Body of pancreas (tissue), 4 donors: ENCODE measurements at regions not wholly inside any gene's neighbourhood (a gene's known extent, or its start where the extent isn't known, plus 50 kb on each side); places are given as distances from the start of the nearest gene placed in this dataset.

Source experiments
- ATAC-seq: fragments of 150-250 bp; one replicate; pipeline ENCODE4 v1.9.1; 2016
- DNase-seq, 4 donors: peaks; one replicate each; pipeline ENCODE4 v3.0.0-alpha.2; 2019
- H3K27ac ChIP-seq, 4 donors: fragments of 200-600 bp; sonication (generic); 1 replicate in 3 of 4; 2 replicates in 1 of 4; pipeline versions ENCODE4 v1.5.1 to v1.6.1; 2016 to 2019; ENCODE audit warnings: mild to moderate bottlenecking in 1 of 4, mixed read lengths in 1 of 4, moderate library complexity in 1 of 4
- H3K27me3 ChIP-seq, 2 donors: fragments of 200-600 bp; sonication (generic); one replicate each; pipeline ENCODE4 v1.6.0; 2016; ENCODE audit warnings: mild to moderate bottlenecking in 1 of 2
- H3K36me3 ChIP-seq, 2 donors: fragments of 200-600 bp; sonication (generic); replicated peaks in 1 of 2; 2 replicates each; pipeline ENCODE4 v1.5.1; 2016; ENCODE audit warnings: low read depth in 2 of 2; ENCODE audit not compliant: insufficient read depth in 1 of 2
- H3K4me1 ChIP-seq: fragments of 200-600 bp; sonication (generic); one replicate; pipeline ENCODE4 v1.6.0; 2016
- H3K4me3 ChIP-seq, 2 donors: fragments of 200-600 bp; sonication (generic); 1 replicate in 1 of 2; 2 replicates in 1 of 2; pipeline ENCODE4 v1.5.1; 2016 to 2019
- H3K9me3 ChIP-seq, 3 donors: fragments of 200-600 bp; sonication (generic); 1 replicate in 2 of 3; 2 replicates in 1 of 3; pipeline ENCODE4 v1.5.1; 2016
- POLR2A ChIP-seq, 3 donors: fragments of 450-650 bp; IDR thresholded peaks; one replicate each; pipeline ENCODE4 v1.6.1; 2016; ENCODE audit warnings: antibody characterized with exemption in 3 of 3, mild to moderate bottlenecking in 2 of 3
- WGBS, 2 donors: methylation state at CpG; one replicate each; pipeline ENCODE4 v1.1.5; 2017; 5-methylcytosine and 5-hydroxymethylcytosine counted together
- intact Hi-C: fragments of 100-400 bp; cut with DNase I; formaldehyde crosslinking; loops from one replicate; pipeline ENCODE4 v1.15.1; 2023
- TF ChIP-seq, protein P1 (sequence below), 7 experiments: fragments of 450-650 bp in 4 of 7; fragments of 200-600 bp in 3 of 7; sonication (generic) in 3 of 7; IDR thresholded peaks; one replicate each; pipeline ENCODE4 v1.5.1; 2016 to 2019; ENCODE audit warnings: antibody characterized with exemption in 7 of 7

DNA sequence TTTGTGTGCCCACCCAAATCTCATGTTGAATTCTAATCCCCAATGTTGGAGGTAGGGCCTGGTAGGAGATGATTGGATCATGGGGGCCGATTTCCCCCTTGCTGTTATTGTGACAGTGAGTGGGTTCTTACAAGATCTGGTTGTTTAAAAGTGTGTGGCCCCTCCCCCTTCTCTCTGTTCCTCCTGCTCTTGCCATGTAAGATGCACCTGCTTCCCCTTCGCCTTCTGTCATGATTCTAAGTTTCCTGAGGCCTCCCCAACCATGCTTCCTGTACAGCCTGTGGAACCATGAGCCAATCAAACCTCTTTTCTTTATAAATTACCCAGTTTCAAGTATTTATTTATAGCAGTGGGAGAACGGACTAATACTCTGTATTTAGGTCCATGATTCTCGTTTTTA lies 588.1 kb downstream of the DCDC2C start:
- Histone ChIP-seq H3K36me3 (no peaks in the 10 kb centered on the region), H3K4me3 (no peak overlapping the region), H3K9me3 (no peaks in the 10 kb centered on the region), H3K27me3 (no peaks in the 10 kb centered on the region), H3K4me1 (no peaks in the 10 kb centered on the region), H3K27ac (no peak overlapping the region)
- DNase-seq (no peak), ATAC-seq (no peak)
- WGBS, 2 donors: 44 to 51% methylated on average over 4 of the region's 4 CpGs
- TF ChIP-seq POLR2A (IDR thresholded peaks at IDR 0.05): no peak
- TF ChIP-seq, protein P1, sequence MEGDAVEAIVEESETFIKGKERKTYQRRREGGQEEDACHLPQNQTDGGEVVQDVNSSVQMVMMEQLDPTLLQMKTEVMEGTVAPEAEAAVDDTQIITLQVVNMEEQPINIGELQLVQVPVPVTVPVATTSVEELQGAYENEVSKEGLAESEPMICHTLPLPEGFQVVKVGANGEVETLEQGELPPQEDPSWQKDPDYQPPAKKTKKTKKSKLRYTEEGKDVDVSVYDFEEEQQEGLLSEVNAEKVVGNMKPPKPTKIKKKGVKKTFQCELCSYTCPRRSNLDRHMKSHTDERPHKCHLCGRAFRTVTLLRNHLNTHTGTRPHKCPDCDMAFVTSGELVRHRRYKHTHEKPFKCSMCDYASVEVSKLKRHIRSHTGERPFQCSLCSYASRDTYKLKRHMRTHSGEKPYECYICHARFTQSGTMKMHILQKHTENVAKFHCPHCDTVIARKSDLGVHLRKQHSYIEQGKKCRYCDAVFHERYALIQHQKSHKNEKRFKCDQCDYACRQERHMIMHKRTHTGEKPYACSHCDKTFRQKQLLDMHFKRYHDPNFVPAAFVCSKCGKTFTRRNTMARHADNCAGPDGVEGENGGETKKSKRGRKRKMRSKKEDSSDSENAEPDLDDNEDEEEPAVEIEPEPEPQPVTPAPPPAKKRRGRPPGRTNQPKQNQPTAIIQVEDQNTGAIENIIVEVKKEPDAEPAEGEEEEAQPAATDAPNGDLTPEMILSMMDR (IDR thresholded peaks at IDR 0.05): no peak
- intact Hi-C loops: no loop called here

DNA sequence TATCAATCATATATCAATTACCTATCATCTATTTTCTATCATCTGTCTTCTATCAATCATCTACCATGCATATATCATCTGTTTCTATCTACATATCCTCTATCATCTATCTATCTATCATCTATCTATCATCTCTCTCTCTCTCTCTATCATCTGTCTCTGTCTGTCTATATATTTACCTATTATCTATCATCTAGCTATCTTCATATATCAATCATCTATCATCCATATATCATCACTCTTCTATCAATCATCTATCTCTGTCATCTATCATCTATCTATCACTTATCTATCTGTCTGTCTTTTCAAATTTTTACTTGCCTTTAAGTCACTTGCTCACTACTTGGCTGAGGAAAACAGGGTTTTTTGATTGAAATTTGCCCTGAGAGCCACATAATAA lies 592.3 kb downstream of the DCDC2C start:
- Histone ChIP-seq H3K9me3 (no peaks in the 10 kb centered on the region), H3K27me3 (no peaks in the 10 kb centered on the region), H3K36me3 (no peaks in the 10 kb centered on the region), H3K4me3 (no peak overlapping the region), H3K4me1 (no peaks in the 10 kb centered on the region), H3K27ac (no peak overlapping the region)
- DNase-seq (no peak), ATAC-seq (no peak)
- intact Hi-C loops: no loop called here
- TF ChIP-seq, protein P1 (IDR thresholded peaks at IDR 0.05): no peak
- no peak for TF ChIP-seq POLR2A (IDR thresholded peaks at IDR 0.05)

DNA sequence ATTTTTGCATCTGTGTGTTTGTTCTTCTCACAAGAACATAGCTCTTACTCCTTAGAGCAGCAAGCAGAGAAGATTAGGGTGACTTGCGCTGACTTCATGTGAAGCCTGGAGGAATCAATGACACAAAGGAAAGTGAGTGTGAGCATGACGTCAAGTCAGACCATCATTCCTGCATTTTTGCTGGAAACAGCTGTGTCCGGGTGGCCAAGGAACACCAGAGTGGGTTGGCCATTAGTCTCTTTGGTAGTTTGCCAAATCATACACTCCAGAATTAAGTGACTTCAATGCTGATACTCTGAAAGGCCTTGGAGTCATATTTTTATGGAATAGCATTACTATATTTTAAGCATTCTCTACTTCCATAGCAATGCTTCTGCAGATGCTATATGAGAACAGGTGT lies 597.2 kb downstream of the DCDC2C start:
- WGBS, 2 donors: 52% methylated on average over 3 of the region's 3 CpGs
- Histone ChIP-seq H3K4me1 (no peaks in the 10 kb centered on the region), H3K4me3 (no peak overlapping the region), H3K36me3 (no peaks in the 10 kb centered on the region), H3K27me3 (no peaks in the 10 kb centered on the region), H3K27ac (no peak overlapping the region), H3K9me3 (no peaks in the 10 kb centered on the region)
- no peak for ATAC-seq
- no peak for TF ChIP-seq POLR2A (IDR thresholded peaks at IDR 0.05)
- TF ChIP-seq, protein P1 (IDR thresholded peaks at IDR 0.05): no peak
- DNase-seq: no peak
- intact Hi-C loops: no loop called here

DNA sequence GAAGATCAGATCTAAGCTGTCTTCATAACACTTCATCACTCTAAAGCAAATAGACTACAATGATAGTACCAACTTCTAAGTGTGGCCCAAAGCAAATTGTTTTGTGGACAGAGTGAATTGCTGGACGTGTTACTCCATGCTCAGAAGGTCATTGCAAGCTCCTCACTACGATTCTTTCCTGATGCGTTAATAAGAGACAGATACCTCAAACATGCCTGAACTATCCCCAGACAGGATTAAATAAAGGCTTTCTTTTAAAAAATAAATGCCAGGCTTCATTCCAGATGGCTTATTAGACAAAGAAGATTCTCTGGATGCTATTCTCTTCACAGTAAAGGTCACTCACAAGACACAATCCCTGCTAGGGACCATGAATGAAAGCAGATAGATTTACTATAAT lies 621.2 kb downstream of the DCDC2C start:
- H3K4me3 ChIP-seq: no peak overlapping the region
- intact Hi-C loops: no loop called here
- no peak overlapping the region for H3K27ac ChIP-seq
- H3K4me1 ChIP-seq: no peaks in the 10 kb centered on the region
- DNase-seq (no peak), ATAC-seq (no peak)
- 53 to 69% methylated on average over 3 of the region's 3 CpGs for WGBS, 2 donors
- TF ChIP-seq, protein P1 (IDR thresholded peaks at IDR 0.05): no peak
- TF ChIP-seq POLR2A (IDR thresholded peaks at IDR 0.05): no peak
- no peaks in the 10 kb centered on the region for H3K9me3 ChIP-seq
- H3K27me3 ChIP-seq: no peaks in the 10 kb centered on the region
- H3K36me3 ChIP-seq: no peaks in the 10 kb centered on the region

DNA sequence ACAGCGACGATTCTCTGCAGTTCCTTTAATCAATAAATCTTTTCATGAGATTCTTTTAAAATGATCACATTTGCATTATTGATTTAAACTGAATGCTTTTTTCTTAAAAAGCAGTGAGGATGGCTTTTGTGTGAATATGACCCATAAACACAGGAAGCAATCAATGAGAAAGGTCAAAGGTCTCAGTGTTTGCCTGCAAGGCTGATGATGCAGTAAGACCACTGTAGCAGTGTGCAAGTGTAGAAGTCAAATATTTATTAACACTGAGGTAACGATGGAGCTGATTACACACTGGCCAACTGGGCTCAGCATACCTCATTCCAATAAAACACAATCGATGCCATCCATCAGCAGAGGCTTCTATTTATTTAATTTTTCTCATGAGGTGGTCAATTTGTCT lies 633.5 kb downstream of the DCDC2C start:
- Histone ChIP-seq H3K27ac (no peak overlapping the region), H3K4me1 (no peaks in the 10 kb centered on the region), H3K9me3 (no peaks in the 10 kb centered on the region), H3K36me3 (no peaks in the 10 kb centered on the region), H3K4me3 (no peak overlapping the region), H3K27me3 (no peaks in the 10 kb centered on the region)
- intact Hi-C loops: no loop called here
- no peak for DNase-seq
- WGBS, 2 donors: 9 to 26% methylated on average over 4 of the region's 4 CpGs
- ATAC-seq: no peak
- TF ChIP-seq, protein P1 (IDR thresholded peaks at IDR 0.05): no peak
- TF ChIP-seq POLR2A (IDR thresholded peaks at IDR 0.05): no peak
